Lower leg skin (tissue), 4 donors: ENCODE measurements at regions not wholly inside any gene's neighbourhood (a gene's known extent, or its start where the extent isn't known, plus 50 kb on each side); places are given as distances from the start of the nearest gene placed in this dataset.

Source experiments
- DNase-seq, 2 donors: peaks; one replicate each; pipeline ENCODE4 v3.0.0-alpha.2; 2019; ENCODE audit warnings: low spot score in 2 of 2
- H3K4me3 ChIP-seq: fragments of 200-600 bp; sonication (generic); 2 replicates; pipeline ENCODE4 v1.5.1; 2017; ENCODE audit warnings: mild to moderate bottlenecking, low read depth; ENCODE audit not compliant: poor library complexity, severe bottlenecking
- CTCF ChIP-seq, 3 donors: fragments of 450-650 bp; IDR thresholded peaks; one replicate each; pipeline ENCODE4 v1.5.1; 2016; ENCODE audit warnings: antibody characterized with exemption in 3 of 3, mild to moderate bottlenecking in 3 of 3, moderate library complexity in 2 of 3
- POLR2A ChIP-seq, 2 donors: fragments of 450-650 bp; IDR thresholded peaks; one replicate each; pipeline ENCODE4 v1.6.1; 2016 to 2017; ENCODE audit warnings: antibody characterized with exemption in 2 of 2, mild to moderate bottlenecking in 1 of 2, moderate library complexity in 1 of 2
- WGBS, 2 donors: methylation state at CpG; one replicate each; pipeline ENCODE4 v1.1.5; 2018; 5-methylcytosine and 5-hydroxymethylcytosine counted together
- intact Hi-C: fragments of 100-400 bp; cut with DNase I; formaldehyde crosslinking; loops from one replicate; pipeline ENCODE4 v1.15.0; 2023; ENCODE audit warnings: low total_unique reads

- peak in 1 of 2 donors; percentile 72 for DNase-seq
- H3K4me3 ChIP-seq, result no peak overlapping the region
- intact Hi-C loops, result no loop called here
- 56 to 60% methylated on average over 8 of the region's 8 CpGs for WGBS, 2 donors
- TF ChIP-seq POLR2A (IDR thresholded peaks at IDR 0.05) (no peak), CTCF (IDR thresholded peaks at IDR 0.05) (no peak)
These were observed 99.3 kb downstream of the KLF4 start for GRCh38 chr9:107390279-107390678.

GRCh38 chr9:107389617-107390071, 99.9 kb downstream of the KLF4 start:
- peak; percentile 65 to 88 for DNase-seq
- no peak overlapping the region for H3K4me3 ChIP-seq
- 17 to 18% methylated on average over 3 of the region's 3 CpGs for WGBS, 2 donors
- intact Hi-C loops, result no loop called here
- TF ChIP-seq POLR2A (IDR thresholded peaks at IDR 0.05) (no peak), CTCF (IDR thresholded peaks at IDR 0.05) (no peak)

- intact Hi-C loops, result no loop called here
- TF ChIP-seq POLR2A (IDR thresholded peaks at IDR 0.05) (no peak), CTCF (IDR thresholded peaks at IDR 0.05) (no peak)
- DNase-seq, result no peak
- no peak overlapping the region for H3K4me3 ChIP-seq
- WGBS, 2 donors, result 83 to 85% methylated on average over 4 of the region's 4 CpGs
These were observed 100.7 kb downstream of the KLF4 start for GRCh38 chr9:107388890-107389289.

GRCh38 chr9:107387409-107387808, 102.2 kb downstream of the KLF4 start:
- DNase-seq, result no peak
- intact Hi-C loops, result no loop called here
- no peak for TF ChIP-seq CTCF (IDR thresholded peaks at IDR 0.05)
- no peak for TF ChIP-seq POLR2A (IDR thresholded peaks at IDR 0.05)
- no peak overlapping the region for H3K4me3 ChIP-seq
- 30 to 67% methylated on average over 3 of the region's 3 CpGs for WGBS, 2 donors

GRCh38 chr9:107386396-107386795, 103.2 kb downstream of the KLF4 start:
- TF ChIP-seq POLR2A (IDR thresholded peaks at IDR 0.05) (no peak), CTCF (IDR thresholded peaks at IDR 0.05) (no peak)
- WGBS, 2 donors, result 50 to 75% methylated on average over 1 of the region's 1 CpG
- no peak for DNase-seq
- intact Hi-C loops, result no loop called here
- H3K4me3 ChIP-seq, result no peak overlapping the region
